NCI-H2029 treated with DMSO at 0.1 percent for 48 hours (cell line): ENCODE measurements at regions not wholly inside any gene's neighbourhood (a gene's known extent, or its start where the extent isn't known, plus 50 kb on each side); places are given as distances from the start of the nearest gene placed in this dataset.
"Not testable (repeated sequence)": the region's sequence is repeated elsewhere in the genome, so short reads cannot be mapped to it uniquely, and the experiment has no call there.

Experiments
- DNase-seq: peaks from one replicate; lab custom pipeline; 2025; lab: John Stamatoyannopoulos, UW

- DNase-seq, result no peak
Observed at GRCh38 chr11:81888391-81888790, 845.3 kb downstream of the FAM181B start.

- DNase-seq, result no peak
Observed at GRCh38 chr11:81887671-81888070, 846.0 kb downstream of the FAM181B start.

DNA sequence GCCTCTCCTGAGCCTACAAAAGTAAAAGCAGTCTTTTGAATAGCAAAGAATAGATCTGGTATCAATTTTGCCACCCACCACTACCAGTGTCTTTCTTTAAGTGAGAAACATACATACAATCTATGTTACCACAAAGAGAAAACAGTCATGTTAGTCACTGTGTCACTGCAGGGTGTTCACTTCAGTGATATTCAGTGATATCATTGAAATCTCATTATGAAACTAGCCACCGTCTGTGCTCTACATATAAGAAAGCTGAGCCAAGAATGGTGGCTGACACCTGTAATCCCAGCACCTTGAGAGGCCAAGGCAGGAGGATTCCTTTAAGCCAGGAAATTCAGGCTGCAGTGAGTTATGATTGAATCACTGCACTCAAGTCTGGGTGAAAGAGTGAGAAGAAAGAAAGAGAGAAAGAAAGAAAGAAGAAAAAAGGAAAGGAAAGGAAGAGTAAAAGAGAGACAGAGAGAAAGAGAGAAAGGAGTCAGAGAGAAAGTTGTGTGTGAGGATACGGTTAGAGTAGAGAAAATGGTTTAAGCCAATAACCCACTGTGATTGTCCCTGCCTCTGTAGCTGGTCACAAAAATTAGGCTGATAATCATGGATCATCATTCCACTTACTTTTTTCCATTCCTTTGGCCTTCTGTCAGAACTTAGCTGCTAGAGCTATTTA, 847.1 kb downstream of the FAM181B start:
- DNase-seq, result no peak

- no peak for DNase-seq
Observed at GRCh38 chr11:81874635-81875034, 859.0 kb downstream of the FAM181B start.

DNA sequence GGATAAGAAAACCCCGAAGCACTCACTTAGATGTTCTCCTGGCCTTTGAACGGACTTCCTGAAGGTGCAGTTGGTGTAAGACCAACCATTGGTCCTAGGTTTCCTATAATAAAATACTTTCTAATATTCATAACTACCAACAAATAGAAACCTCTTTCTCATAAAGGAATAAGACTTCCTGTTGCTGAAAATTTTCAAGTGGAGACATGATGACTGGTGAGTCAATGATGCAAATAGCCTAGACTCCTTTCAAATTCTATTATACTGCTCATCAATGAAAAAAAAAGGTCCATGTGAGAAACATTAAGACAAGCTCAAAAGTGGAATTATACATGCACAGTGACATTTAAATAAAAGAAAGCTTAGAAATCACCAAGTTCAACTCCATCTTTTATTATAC, 862.8 kb downstream of the FAM181B start:
- DNase-seq, result no peak

DNA sequence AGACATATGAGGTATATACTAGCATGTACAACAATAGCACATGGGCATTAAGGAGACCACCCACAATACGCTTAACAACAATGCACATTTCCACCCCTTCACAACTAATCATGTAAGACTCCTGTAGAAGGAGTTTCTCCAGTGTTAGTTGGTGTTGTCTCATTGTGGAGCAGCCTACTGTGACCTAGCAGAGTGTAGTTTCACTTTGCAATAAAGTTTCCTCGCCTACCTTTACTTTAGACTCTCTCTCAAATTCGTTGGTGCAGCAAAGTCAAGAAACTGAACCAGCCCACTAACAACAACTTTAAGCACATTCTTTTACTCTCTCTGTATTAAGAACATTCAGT, 863.6 kb downstream of the FAM181B start:
- no peak for DNase-seq

- DNase-seq, result no peak
Observed at GRCh38 chr11:81869351-81870065, 864.2 kb downstream of the FAM181B start.

DNA sequence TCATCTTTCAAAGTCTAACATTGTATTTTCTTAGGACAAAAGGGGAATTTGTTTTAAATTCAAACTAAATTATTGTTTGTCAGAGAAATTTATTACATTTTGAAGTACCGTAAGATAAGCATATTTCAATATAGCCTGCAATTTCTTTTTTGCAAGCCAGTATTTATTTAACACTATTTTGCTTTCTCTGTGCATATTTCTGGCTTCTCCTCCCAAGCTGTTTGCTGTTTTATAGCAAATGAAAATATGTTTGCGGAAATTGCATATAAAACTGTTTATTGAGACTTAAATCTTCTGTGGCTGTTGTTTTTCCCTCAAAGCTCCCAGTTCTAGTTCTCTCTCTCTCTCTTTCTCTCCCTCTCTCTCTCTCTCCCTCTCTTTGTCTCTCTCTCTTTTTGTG, 866.8 kb downstream of the FAM181B start:
- no peak for DNase-seq

DNA sequence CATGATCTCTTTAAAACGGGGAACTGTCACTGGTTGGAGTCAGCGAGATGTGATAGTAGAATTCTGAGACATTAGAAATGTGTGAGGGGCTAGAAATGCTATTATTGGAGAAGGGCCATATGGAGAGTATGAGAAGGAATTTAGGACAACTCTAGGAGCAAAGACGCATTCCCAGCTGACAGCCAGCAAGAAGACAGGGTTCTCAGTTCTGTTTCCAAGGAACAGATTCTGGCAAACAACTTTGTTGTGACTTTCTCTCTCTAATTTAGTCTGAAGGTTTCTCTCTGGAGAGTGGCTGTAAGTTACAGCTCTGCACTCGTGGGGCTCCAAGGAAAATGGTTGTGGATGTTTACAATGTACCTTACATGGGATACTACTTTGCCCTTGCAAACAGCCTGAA, 876.3 kb downstream of the FAM181B start:
- no peak for DNase-seq

- DNase-seq, result no peak
Observed at GRCh38 chr11:81853791-81854190, 879.9 kb downstream of the FAM181B start.

- DNase-seq, result no peak
Observed at GRCh38 chr11:81852896-81853295, 880.8 kb downstream of the FAM181B start.

- no peak for DNase-seq
Observed at GRCh38 chr11:81840380-81840779, 893.3 kb downstream of the FAM181B start.

DNA sequence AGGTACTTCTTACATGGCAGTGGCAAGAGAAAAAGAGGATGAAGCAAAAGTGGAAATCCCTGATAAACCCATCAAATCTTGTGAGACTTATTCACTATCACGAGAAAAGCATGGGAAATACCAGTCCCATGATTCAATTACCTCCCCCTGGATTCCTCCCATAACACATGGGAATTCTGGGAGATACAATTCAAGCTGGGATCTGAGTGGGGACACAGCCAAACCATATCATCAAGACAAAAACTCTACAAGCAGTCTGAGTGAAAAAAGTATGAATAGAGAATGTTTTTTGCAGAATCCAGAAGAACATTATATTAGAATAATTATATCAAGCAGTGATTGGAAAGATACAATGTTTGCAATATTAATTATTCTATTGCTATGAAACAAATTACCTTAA, 893.7 kb downstream of the FAM181B start:
- DNase-seq, result no peak

GRCh38 chr11:81839016-81839415, 894.6 kb downstream of the FAM181B start:
- DNase-seq, result no peak

DNA sequence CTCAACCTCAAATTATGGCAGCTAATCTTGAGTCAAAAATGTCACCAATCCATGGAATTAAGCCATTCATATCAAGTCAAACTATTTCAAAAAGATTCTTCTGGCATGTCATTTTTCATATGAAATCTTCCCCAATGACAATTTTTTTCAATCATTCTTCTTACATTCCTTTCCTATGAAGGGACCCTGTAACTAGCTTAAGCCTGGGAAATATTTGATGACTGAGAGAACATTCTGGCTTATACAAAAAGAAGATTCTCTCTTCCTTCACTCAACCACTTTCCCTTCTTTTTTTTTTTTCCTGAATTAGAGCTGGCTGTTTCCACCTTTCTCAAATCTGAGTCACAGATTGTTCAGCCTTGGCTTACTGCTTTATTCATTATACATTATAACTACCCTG, 903.7 kb downstream of the FAM181B start:
- no peak for DNase-seq

- no peak for DNase-seq
Observed at GRCh38 chr11:81825346-81825745, 908.3 kb downstream of the FAM181B start.

GRCh38 chr11:81819462-81819861, 914.2 kb downstream of the FAM181B start:
- DNase-seq, result no peak

DNA sequence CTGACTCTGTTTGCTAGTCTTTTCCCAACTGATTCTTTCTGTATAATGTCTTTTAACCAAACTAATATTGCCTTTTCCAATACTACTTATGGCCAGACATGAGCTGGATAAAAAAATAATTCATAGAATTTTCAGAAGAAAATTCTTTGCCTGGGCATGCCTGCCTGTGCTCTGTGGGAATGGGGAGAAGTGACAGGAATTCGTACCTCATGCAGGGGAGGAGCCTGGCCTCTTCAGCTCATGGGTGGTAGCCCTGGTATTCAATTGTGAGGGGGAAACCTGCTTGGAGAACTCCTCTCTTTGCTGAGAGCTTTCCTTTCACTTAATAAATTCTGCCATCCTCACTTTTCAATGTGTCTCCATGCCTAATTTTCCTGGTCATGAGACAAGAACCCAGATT, 928.8 kb downstream of the FAM181B start:
- no peak for DNase-seq

- DNase-seq, result no peak
Observed at GRCh38 chr11:81802591-81802990, 931.1 kb downstream of the FAM181B start.

GRCh38 chr11:81792416-81792815, 941.2 kb downstream of the FAM181B start:
- no peak for DNase-seq

DNA sequence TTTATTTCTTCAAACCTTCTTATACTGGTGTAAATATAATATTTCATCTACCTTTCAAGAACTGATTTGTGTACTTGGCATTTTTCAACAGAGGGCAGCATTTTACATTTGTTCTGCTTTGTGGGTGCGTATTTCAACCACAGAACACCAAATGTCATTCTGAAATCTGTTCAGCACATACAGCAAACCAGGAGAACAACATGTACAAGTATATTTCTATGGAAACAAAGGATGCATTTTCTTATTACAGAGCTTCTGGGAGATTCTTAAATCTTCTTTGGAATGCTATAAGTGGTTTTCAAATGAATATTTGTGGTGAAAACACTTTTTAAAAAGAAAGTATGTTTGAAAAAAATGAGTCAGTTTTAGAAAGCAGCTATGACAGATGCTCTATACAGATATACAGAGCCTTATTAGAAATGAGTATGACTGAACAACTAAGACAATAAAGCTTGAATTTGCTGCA, 946.0 kb downstream of the FAM181B start:
- DNase-seq, result no peak

- no peak for DNase-seq
Observed at GRCh38 chr11:81772166-81772565, 961.5 kb downstream of the FAM181B start.

- DNase-seq, result not testable (repeated sequence)
Observed at GRCh38 chr11:81769906-81770305, 963.8 kb downstream of the FAM181B start.
